K562 (cell line): ENCODE measurements at regions not wholly inside any gene's neighbourhood (a gene's known extent, or its start where the extent isn't known, plus 50 kb on each side); places are given as distances from the start of the nearest gene placed in this dataset.

Experiments used
- CEBPG ChIP-seq, 3 experiments: fragments of 200-800 bp in 1 of 3; sonication (Bioruptor generic) in 1 of 3; sonication (generic) in 1 of 3; formaldehyde crosslinking in 1 of 3; IDR thresholded peaks in 2 of 3; conservative IDR thresholded peaks in 1 of 3; 2 replicates each; pipeline versions ENCODE4 v1.6.1 to v1.8.0; 2016 to 2022; ENCODE audit warnings: missing compliant biosample characterization in 2 of 3, missing genetic modification characterization in 2 of 3, mild to moderate bottlenecking in 1 of 3, missing genetic modification reagents in 1 of 3
- CREBBP ChIP-seq: IDR thresholded peaks from one replicate; pipeline ENCODE4 v1.6.1; 2012; ENCODE audit warnings: low read depth, mild to moderate bottlenecking, control low read depth, inconsistent platforms, low read length
- E2F4 ChIP-seq: sonication (generic); formaldehyde crosslinking; IDR thresholded peaks from 2 replicates; pipeline ENCODE4 v1.8.0; 2022; ENCODE audit warnings: mild to moderate bottlenecking, low read depth, missing genetic modification reagents
- HEY1 ChIP-seq: fragments of 250-450 bp; sonication (Bioruptor Pico); IDR thresholded peaks from 2 replicates; pipeline ENCODE4 v1.5.0; 2020; ENCODE audit warnings: mild to moderate bottlenecking, moderate library complexity, borderline replicate concordance
- JUN ChIP-seq, 2 experiments: sonication (generic) in 1 of 2; formaldehyde crosslinking in 1 of 2; IDR thresholded peaks; 2 replicates each; pipeline versions ENCODE4 v1.6.1 to v1.8.0; 2012 to 2022; ENCODE audit warnings: borderline replicate concordance in 2 of 2, mild to moderate bottlenecking in 2 of 2, improper control_type of control experiment in 1 of 2, low read depth in 1 of 2, low read length in 1 of 2, missing genetic modification reagents in 1 of 2
- JUND ChIP-seq, 2 experiments: IDR thresholded peaks; 2 replicates in 1 of 2; 3 replicates in 1 of 2; pipeline ENCODE4 v1.6.1; 2011; ENCODE audit warnings: borderline replicate concordance in 2 of 2, low read depth in 2 of 2, low read length in 2 of 2, improper control_type of control experiment in 1 of 2, missing biosample characterization in 1 of 2, missing genetic modification characterization in 1 of 2, missing genetic modification reagents in 1 of 2
- KLF1 ChIP-seq: fragments of 450-650 bp; IDR thresholded peaks from 2 replicates; pipeline ENCODE4 v1.6.1; 2016; ENCODE audit warnings: missing genetic modification characterization, missing compliant biosample characterization
- NFYB ChIP-seq: IDR thresholded peaks from 2 replicates; pipeline ENCODE4 v1.6.1; 2011; ENCODE audit warnings: mild to moderate bottlenecking, moderate library complexity; ENCODE audit not compliant: insufficient read length; ENCODE audit errors: extremely low read depth
- NR2C2 ChIP-seq, 2 experiments: fragments of 200-800 bp in 1 of 2; sonication (Bioruptor generic) in 1 of 2; sonication (generic) in 1 of 2; formaldehyde crosslinking in 1 of 2; IDR thresholded peaks; 2 replicates each; pipeline versions ENCODE4 v1.6.1 to v1.8.0; 2016 to 2022; ENCODE audit warnings: mild to moderate bottlenecking in 1 of 2, missing compliant biosample characterization in 1 of 2, missing genetic modification characterization in 1 of 2, missing genetic modification reagents in 1 of 2
- NR2F6 ChIP-seq: fragments of 450-650 bp; formaldehyde crosslinking; IDR thresholded peaks from 2 replicates; pipeline ENCODE4 v1.4.0; 2020; ENCODE audit warnings: mild to moderate bottlenecking
- SPI1 ChIP-seq: IDR thresholded peaks from 2 replicates; pipeline ENCODE4 v1.6.1; 2011; ENCODE audit warnings: low read depth, low read length, control low read depth, borderline replicate concordance
- SRSF1 ChIP-seq: fragments of 200-400 bp; formaldehyde crosslinking; IDR thresholded peaks from 2 replicates; pipeline ENCODE4 v1.6.1; 2017; ENCODE audit warnings: mild to moderate bottlenecking, low read depth, low read length, moderate library complexity
- TBL1XR1 ChIP-seq, 2 experiments: IDR thresholded peaks; 2 replicates each; pipeline ENCODE4 v1.6.1; 2012; ENCODE audit warnings: improper control_type of control experiment in 2 of 2, low read length in 2 of 2, mild to moderate bottlenecking in 1 of 2
- TEAD4 ChIP-seq, 2 experiments: sonication (generic) in 1 of 2; formaldehyde crosslinking in 1 of 2; IDR thresholded peaks; 2 replicates each; pipeline versions ENCODE4 v1.6.1 to v1.8.0; 2012 to 2022; ENCODE audit warnings: borderline replicate concordance in 1 of 2, inconsistent platforms in 1 of 2, low read length in 1 of 2, mild to moderate bottlenecking in 1 of 2, missing genetic modification reagents in 1 of 2
- THRB ChIP-seq: fragments of 450-650 bp; formaldehyde crosslinking; conservative IDR thresholded peaks from 2 replicates; pipeline ENCODE4 v1.4.0; 2022; ENCODE audit warnings: mild to moderate bottlenecking, missing genetic modification characterization
- ZHX1 ChIP-seq: fragments of 150-350 bp; conservative IDR thresholded peaks from 2 replicates; pipeline ENCODE4 v1.6.1; 2014; ENCODE audit warnings: low read length
- ZNF174 ChIP-seq: fragments of 250-450 bp; sonication (Bioruptor Pico); IDR thresholded peaks from 2 replicates; pipeline ENCODE4 v1.4.0; 2020; ENCODE audit warnings: mild to moderate bottlenecking
- ZNF324 ChIP-seq: fragments of 250-450 bp; sonication (Bioruptor Pico); IDR thresholded peaks from 2 replicates; pipeline ENCODE4 v1.4.0; 2020; ENCODE audit warnings: mild to moderate bottlenecking

GRCh38 chr11:69382131-69383128 lies 88.5 kb downstream of the MYEOV start (continued):
- TF ChIP-seq THRB (CRISPR knock-in tag): no peak; the same call in 1 of the 2 replicates
- no peak; a peak in 1 of 4 replicates for TF ChIP-seq TBL1XR1 (IDR thresholded peaks at IDR 0.05; ENCODE audit: low read length in 2 of 2)
- no peak for TF ChIP-seq HEY1
- peak; percentile 100 for TF ChIP-seq NFYB
- 0 out of 2 replicates have a peak, but pooled peaks have one; percentile 10 for TF ChIP-seq JUN (IDR thresholded peaks at IDR 0.05; ENCODE audit: borderline replicate concordance, low read depth, low read length)
- no peak for TF ChIP-seq JUN (CRISPR knock-in tag; IDR thresholded peaks at IDR 0.05; ENCODE audit: borderline replicate concordance)
- TF ChIP-seq SPI1: peak; percentile 72
- peak; percentile 14; the same call in 1 of the 2 replicates for TF ChIP-seq TEAD4 (IDR thresholded peaks at IDR 0.05; ENCODE audit: low read length)
- no peak for TF ChIP-seq TEAD4 (CRISPR knock-in tag; IDR thresholded peaks at IDR 0.05; ENCODE audit: borderline replicate concordance)
- no peak for TF ChIP-seq ZNF324 (CRISPR knock-in tag)
- TF ChIP-seq NR2C2 (CRISPR knock-in tag; IDR thresholded peaks at IDR 0.05): no peak; the same call in 1 of the 2 replicates
- TF ChIP-seq NR2C2 (tag; IDR thresholded peaks at IDR 0.05): no peak; the same call in 1 of the 2 replicates
- no peak for TF ChIP-seq ZHX1
- TF ChIP-seq E2F4 (CRISPR knock-in tag): 0 out of 2 replicates have a peak, but pooled peaks have one; percentile 16
- TF ChIP-seq JUND (IDR thresholded peaks at IDR 0.05; ENCODE audit: borderline replicate concordance, low read depth, low read length): no peak
- TF ChIP-seq JUND (tag; IDR thresholded peaks at IDR 0.05; ENCODE audit: borderline replicate concordance, low read depth, low read length): 0 out of 3 replicates have a peak, but pooled peaks have one; percentile 6
- TF ChIP-seq CREBBP: no peak
- peak; percentile 95 for TF ChIP-seq CEBPG (CRISPR knock-in tag; IDR thresholded peaks at IDR 0.05)
- peak; percentile 89 to 96 for TF ChIP-seq CEBPG (tag; conservative IDR thresholded peaks at IDR 0.05 in 1 of 2, IDR thresholded peaks at IDR 0.05 in 1 of 2)
- TF ChIP-seq NR2F6: no peak
- TF ChIP-seq ZNF174: no peak
- 0 out of 2 replicates have a peak, but pooled peaks have one; percentile 54 for TF ChIP-seq KLF1 (tag)
- no peak for TF ChIP-seq SRSF1
